PC-3 (cell line): ENCODE measurements at regions not wholly inside any gene's neighbourhood (a gene's known extent, or its start where the extent isn't known, plus 50 kb on each side); places are given as distances from the start of the nearest gene placed in this dataset.

Experiments
- CTCF ChIP-seq: fragments of 300-600 bp; sonication (generic); conservative IDR thresholded peaks from 2 replicates; pipeline ENCODE4 v1.5.1; 2017; ENCODE audit warnings: antibody characterized with exemption, low read depth, mild to moderate bottlenecking, low read length
- EZH2 ChIP-seq: fragments of 300-600 bp; sonication (generic); IDR thresholded peaks from one replicate; pipeline ENCODE4 v1.6.1; 2017; ENCODE audit warnings: antibody characterized with exemption, mild to moderate bottlenecking, low read length; ENCODE audit not compliant: unreplicated experiment
- EZH2phosphoT487 ChIP-seq: fragments of 300-600 bp; sonication (generic); IDR thresholded peaks from 2 replicates; pipeline ENCODE4 v1.6.1; 2018; ENCODE audit warnings: mild to moderate bottlenecking, antibody characterized with exemption, low read length, borderline replicate concordance

- TF ChIP-seq CTCF (no peak), EZH2 (no peak), EZH2phosphoT487 (no peak)
Measured at GRCh38 chr2:181781078-181781786, 100.9 kb upstream of the NEUROD1 start.
